ENCODE measurements at regions not wholly inside any gene's neighbourhood (a gene's known extent, or its start where the extent isn't known, plus 50 kb on each side); places are given as distances from the start of the nearest gene placed in this dataset.

DNA sequence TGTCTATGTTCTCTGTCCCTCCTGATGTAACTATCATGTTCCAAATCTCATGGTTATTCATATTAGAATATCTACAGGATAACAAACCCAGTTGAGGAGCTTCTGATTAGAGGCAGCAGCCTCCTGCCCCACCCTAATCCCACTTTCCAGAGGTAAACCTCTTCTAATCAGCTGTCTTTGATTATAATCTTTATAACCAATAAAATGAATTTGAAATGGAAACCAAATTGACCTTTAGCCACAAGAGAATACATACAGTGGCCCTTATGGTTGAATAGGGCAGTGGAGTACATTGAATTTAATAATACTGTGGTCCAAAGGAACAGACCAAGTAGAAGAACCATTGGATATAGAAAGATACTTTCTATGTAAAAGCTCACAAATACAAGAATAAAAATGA is 281.3 kb upstream of the UMPS start:
- TF ChIP-seq, protein P1, sequence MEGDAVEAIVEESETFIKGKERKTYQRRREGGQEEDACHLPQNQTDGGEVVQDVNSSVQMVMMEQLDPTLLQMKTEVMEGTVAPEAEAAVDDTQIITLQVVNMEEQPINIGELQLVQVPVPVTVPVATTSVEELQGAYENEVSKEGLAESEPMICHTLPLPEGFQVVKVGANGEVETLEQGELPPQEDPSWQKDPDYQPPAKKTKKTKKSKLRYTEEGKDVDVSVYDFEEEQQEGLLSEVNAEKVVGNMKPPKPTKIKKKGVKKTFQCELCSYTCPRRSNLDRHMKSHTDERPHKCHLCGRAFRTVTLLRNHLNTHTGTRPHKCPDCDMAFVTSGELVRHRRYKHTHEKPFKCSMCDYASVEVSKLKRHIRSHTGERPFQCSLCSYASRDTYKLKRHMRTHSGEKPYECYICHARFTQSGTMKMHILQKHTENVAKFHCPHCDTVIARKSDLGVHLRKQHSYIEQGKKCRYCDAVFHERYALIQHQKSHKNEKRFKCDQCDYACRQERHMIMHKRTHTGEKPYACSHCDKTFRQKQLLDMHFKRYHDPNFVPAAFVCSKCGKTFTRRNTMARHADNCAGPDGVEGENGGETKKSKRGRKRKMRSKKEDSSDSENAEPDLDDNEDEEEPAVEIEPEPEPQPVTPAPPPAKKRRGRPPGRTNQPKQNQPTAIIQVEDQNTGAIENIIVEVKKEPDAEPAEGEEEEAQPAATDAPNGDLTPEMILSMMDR (conservative IDR thresholded peaks at IDR 0.05; ENCODE audit: low read length): no peak
- no peak overlapping the region for H3K4me3 ChIP-seq (ENCODE audit: low read length)
- no peak for DNase-seq (ENCODE audit: low read depth)

GRCh38 chr3:124450366-124450765 is 279.9 kb upstream of the UMPS start:
- TF ChIP-seq, protein P1 (conservative IDR thresholded peaks at IDR 0.05; ENCODE audit: low read length): no peak

GRCh38 chr3:124451630-124452317 is 278.5 kb upstream of the UMPS start:
- no peak for DNase-seq (ENCODE audit: low read depth)
- TF ChIP-seq, protein P1 (conservative IDR thresholded peaks at IDR 0.05; ENCODE audit: low read length): no peak
- H3K4me3 ChIP-seq (ENCODE audit: low read length): no peak overlapping the region

More at GRCh38 chr3:124450366-124450765, 279.9 kb upstream of the UMPS start:
- no peak overlapping the region for H3K4me3 ChIP-seq (ENCODE audit: low read length)
- no peak for DNase-seq (ENCODE audit: low read depth)

DNA sequence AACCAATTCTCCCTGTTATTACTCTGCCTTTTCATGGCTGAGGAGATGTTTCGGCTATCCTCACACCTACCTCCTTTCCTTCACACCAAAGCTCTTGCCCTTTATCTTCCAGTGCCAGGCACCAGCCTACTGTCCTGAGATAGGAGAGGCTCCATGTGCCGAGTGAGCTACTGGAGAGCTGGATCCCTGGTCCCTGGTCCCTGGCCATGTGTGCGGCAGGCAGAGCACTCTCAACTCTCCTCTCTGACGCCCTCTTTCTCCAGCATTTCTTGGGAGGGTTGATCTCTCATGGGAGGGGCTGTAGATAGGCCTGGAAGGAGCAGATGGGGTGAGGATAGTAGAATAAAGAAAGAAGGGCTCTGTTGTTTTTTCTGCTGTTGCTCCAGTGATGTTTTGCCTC is 277.1 kb upstream of the UMPS start:
- no peak overlapping the region for H3K4me3 ChIP-seq (ENCODE audit: low read length)
- no peak for DNase-seq (ENCODE audit: low read depth)
- TF ChIP-seq, protein P1 (conservative IDR thresholded peaks at IDR 0.05; ENCODE audit: low read length): no peak

GRCh38 chr3:124455891-124456290 is 274.4 kb upstream of the UMPS start:
- DNase-seq (ENCODE audit: low read depth): no peak
- TF ChIP-seq, protein P1 (conservative IDR thresholded peaks at IDR 0.05; ENCODE audit: low read length): no peak
- H3K4me3 ChIP-seq (ENCODE audit: low read length): no peak overlapping the region

DNA sequence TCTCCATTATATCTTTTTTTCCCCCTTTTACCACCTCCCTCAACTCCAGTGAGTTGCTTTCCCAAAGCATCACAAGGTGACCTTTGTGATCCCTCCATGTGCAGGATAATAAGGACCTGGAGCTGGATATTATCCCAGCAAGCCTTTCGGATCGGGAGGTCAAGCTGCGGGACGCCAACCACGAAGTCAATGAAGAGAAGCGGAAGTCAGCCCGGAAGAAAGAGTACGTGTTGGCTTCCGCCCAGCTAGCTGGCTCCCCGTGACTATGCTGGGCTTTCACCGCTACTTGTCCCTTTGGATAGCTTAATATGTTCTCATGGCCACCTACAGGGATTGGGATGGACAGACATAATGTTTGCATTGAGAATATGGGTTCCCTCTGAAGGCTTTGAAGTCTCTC is 273.7 kb upstream of the UMPS start:
- no peak for DNase-seq (ENCODE audit: low read depth)
- no peak overlapping the region for H3K4me3 ChIP-seq (ENCODE audit: low read length)
- TF ChIP-seq, protein P1 (conservative IDR thresholded peaks at IDR 0.05; ENCODE audit: low read length): no peak

GRCh38 chr3:124459678-124460077 is 270.6 kb upstream of the UMPS start:
- TF ChIP-seq, protein P1 (conservative IDR thresholded peaks at IDR 0.05; ENCODE audit: low read length): no peak
- DNase-seq (ENCODE audit: low read depth): no peak
- H3K4me3 ChIP-seq (ENCODE audit: low read length): no peak overlapping the region
